ENCODE measurements at regions not wholly inside any gene's neighbourhood (a gene's known extent, or its start where the extent isn't known, plus 50 kb on each side); places are given as distances from the start of the nearest gene placed in this dataset.

GRCh38 chr1:98344731-98345130, 316.8 kb upstream of the SNX7 start:
- TF ChIP-seq CTCF (tag by site-specific recombination; IDR thresholded peaks at IDR 0.05) (no peak), ZNF214 (tag by site-specific recombination; IDR thresholded peaks at IDR 0.05; ENCODE audit: borderline replicate concordance) (no peak), ZBTB1 (tag by site-specific recombination; IDR thresholded peaks at IDR 0.05) (no peak), ZNF292 (tag by site-specific recombination; IDR thresholded peaks at IDR 0.05; ENCODE audit: borderline replicate concordance, low read depth) (no peak), ZNF391 (tag by site-specific recombination; IDR thresholded peaks at IDR 0.05; ENCODE audit: borderline replicate concordance, low read depth) (no peak)
